HCT116 (cell line): ENCODE measurements at regions not wholly inside any gene's neighbourhood (a gene's known extent, or its start where the extent isn't known, plus 50 kb on each side); places are given as distances from the start of the nearest gene placed in this dataset.

Experiments used
- ATF3 ChIP-seq: IDR thresholded peaks from 2 replicates; pipeline ENCODE4 v1.6.1; 2012
- CEBPB ChIP-seq: IDR thresholded peaks from 2 replicates; pipeline ENCODE4 v1.6.1; 2012; ENCODE audit warnings: low read depth
- REST ChIP-seq: IDR thresholded peaks from 2 replicates; pipeline ENCODE4 v1.6.1; 2012; ENCODE audit warnings: low read depth
- TF ChIP-seq, protein P1 (sequence below), 3 experiments: fragments of 200-600 bp in 1 of 3; sonication (generic) in 1 of 3; IDR thresholded peaks in 2 of 3; conservative IDR thresholded peaks in 1 of 3; 2 replicates each; pipeline ENCODE4 v1.5.1; 2012 to 2017; ENCODE audit warnings: low read depth in 2 of 3, low read length in 2 of 3, antibody characterized with exemption in 1 of 3, borderline replicate concordance in 1 of 3, control low read depth in 1 of 3, mild to moderate bottlenecking in 1 of 3, mixed read lengths in 1 of 3, mixed run types in 1 of 3, moderate library complexity in 1 of 3; ENCODE audit not compliant: insufficient read depth in 1 of 3

DNA sequence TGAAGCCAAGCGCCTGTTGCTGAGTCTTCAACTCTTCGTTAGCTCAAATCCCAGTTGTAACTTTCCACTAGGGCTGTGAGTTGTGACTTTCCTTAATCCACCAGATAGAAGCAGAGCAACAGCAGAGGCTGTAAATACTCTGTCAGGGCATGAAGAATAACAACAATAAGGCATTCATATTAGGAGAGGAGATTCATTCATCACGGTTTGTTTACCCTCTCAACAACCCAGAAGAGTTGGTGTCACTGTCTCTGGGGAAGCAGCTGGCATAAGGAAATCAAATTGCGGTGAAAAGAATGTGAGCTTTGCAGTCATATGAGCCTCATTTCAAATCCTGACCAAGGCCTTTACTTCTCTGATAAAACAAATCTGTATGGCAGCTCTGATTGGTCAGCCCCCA lies 184.8 kb downstream of the SHQ1 start:
- TF ChIP-seq, protein P1, sequence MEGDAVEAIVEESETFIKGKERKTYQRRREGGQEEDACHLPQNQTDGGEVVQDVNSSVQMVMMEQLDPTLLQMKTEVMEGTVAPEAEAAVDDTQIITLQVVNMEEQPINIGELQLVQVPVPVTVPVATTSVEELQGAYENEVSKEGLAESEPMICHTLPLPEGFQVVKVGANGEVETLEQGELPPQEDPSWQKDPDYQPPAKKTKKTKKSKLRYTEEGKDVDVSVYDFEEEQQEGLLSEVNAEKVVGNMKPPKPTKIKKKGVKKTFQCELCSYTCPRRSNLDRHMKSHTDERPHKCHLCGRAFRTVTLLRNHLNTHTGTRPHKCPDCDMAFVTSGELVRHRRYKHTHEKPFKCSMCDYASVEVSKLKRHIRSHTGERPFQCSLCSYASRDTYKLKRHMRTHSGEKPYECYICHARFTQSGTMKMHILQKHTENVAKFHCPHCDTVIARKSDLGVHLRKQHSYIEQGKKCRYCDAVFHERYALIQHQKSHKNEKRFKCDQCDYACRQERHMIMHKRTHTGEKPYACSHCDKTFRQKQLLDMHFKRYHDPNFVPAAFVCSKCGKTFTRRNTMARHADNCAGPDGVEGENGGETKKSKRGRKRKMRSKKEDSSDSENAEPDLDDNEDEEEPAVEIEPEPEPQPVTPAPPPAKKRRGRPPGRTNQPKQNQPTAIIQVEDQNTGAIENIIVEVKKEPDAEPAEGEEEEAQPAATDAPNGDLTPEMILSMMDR (IDR thresholded peaks at IDR 0.05 in 2 of 3, conservative IDR thresholded peaks at IDR 0.05 in 1 of 3; ENCODE audit: borderline replicate concordance in 1 of 3, insufficient read depth in 1 of 3, low read depth in 2 of 3, low read length in 2 of 3): no peak
- TF ChIP-seq ATF3 (no peak), CEBPB (no peak), REST (no peak)
